H1 (cell line): ENCODE measurements at regions not wholly inside any gene's neighbourhood (a gene's known extent, or its start where the extent isn't known, plus 50 kb on each side); places are given as distances from the start of the nearest gene placed in this dataset.

Source experiments
- BCL11A ChIP-seq, 2 experiments: IDR thresholded peaks; one replicate each; pipeline ENCODE4 v1.6.1; 2011; ENCODE audit warnings: low read depth in 2 of 2, low read length in 2 of 2, mild to moderate bottlenecking in 2 of 2
- CHD1 ChIP-seq: IDR thresholded peaks from 2 replicates; pipeline ENCODE4 v1.6.1; 2012; ENCODE audit warnings: low read depth, low read length, improper control_type of control experiment
- CREB1 ChIP-seq: IDR thresholded peaks from 2 replicates; pipeline ENCODE4 v1.6.1; 2012; ENCODE audit warnings: inconsistent platforms
- FOSL1 ChIP-seq: IDR thresholded peaks from 2 replicates; pipeline ENCODE4 v1.6.1; 2011; ENCODE audit warnings: mild to moderate bottlenecking, low read depth, low read length, moderate library complexity; ENCODE audit not compliant: insufficient read depth
- RFX5 ChIP-seq: IDR thresholded peaks from 2 replicates; pipeline ENCODE4 v1.6.1; 2011; ENCODE audit warnings: low read depth, low read length, improper control_type of control experiment, borderline replicate concordance
- SIN3A ChIP-seq, 2 experiments: IDR thresholded peaks in 1 of 2; conservative IDR thresholded peaks in 1 of 2; 2 replicates each; pipeline ENCODE4 v1.6.1; 2011 to 2012; ENCODE audit warnings: low read length in 2 of 2, improper control_type of control experiment in 1 of 2, low read depth in 1 of 2, mild to moderate bottlenecking in 1 of 2
- TF ChIP-seq, protein P1 (sequence below): IDR thresholded peaks from 2 replicates; pipeline ENCODE4 v1.6.1; 2011; ENCODE audit warnings: low read depth, mild to moderate bottlenecking, low read length; ENCODE audit not compliant: insufficient read depth
- TF ChIP-seq, protein P2 (sequence below), 3 experiments: IDR thresholded peaks; 1 replicate in 2 of 3; 2 replicates in 1 of 3; pipeline versions ENCODE4 v1.5.1 to v1.6.1; 2011; ENCODE audit warnings: low read length in 3 of 3, mild to moderate bottlenecking in 3 of 3, inconsistent platforms in 2 of 3, low read depth in 1 of 3, moderate library complexity in 1 of 3; ENCODE audit not compliant: insufficient read depth in 1 of 3; ENCODE audit errors: control extremely low read depth in 1 of 3

DNA sequence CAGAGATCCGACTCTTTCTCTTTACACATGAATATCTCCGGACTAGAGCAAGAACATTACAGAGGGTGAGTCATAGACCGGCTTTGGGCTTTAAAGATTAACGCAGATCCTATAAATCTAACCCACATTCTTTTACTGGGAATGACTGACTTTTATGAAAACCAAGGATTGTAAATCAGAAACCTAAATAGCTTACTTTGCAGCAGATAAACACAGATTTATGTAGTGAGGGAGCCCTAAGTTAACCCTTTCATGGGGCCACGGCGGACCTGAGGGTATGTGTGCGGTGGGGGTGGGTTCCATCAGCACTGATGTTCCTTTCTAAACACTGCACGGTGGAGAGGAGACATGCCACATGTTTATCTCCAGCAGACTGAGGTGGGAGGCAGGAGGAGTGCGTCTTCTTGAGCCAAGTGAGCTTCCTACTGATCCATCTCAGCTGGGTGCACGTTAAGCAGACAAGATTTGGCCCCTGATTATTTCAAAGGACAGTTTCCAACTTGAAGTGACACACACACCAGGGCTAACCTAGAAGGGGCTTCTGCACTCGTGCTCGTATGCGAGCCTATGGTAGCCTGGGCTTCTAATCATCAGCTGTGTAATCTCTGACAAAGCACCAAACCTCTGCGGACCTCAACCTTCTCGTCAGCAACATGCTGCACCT, 127.6 kb downstream of the WDR11 start (continued):
- TF ChIP-seq RFX5 (no peak), CHD1 (no peak), FOSL1 (no peak), SIN3A (conservative IDR thresholded peaks at IDR 0.05 in 1 of 2, IDR thresholded peaks at IDR 0.05 in 1 of 2; ENCODE audit: low read depth in 1 of 2, low read length in 2 of 2) (no peak), BCL11A (IDR thresholded peaks at IDR 0.05; ENCODE audit: low read depth in 2 of 2, low read length in 2 of 2) (no peak), CREB1 (no peak)
- TF ChIP-seq, protein P1, sequence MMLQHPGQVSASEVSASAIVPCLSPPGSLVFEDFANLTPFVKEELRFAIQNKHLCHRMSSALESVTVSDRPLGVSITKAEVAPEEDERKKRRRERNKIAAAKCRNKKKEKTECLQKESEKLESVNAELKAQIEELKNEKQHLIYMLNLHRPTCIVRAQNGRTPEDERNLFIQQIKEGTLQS = no peak
- TF ChIP-seq, protein P2, sequence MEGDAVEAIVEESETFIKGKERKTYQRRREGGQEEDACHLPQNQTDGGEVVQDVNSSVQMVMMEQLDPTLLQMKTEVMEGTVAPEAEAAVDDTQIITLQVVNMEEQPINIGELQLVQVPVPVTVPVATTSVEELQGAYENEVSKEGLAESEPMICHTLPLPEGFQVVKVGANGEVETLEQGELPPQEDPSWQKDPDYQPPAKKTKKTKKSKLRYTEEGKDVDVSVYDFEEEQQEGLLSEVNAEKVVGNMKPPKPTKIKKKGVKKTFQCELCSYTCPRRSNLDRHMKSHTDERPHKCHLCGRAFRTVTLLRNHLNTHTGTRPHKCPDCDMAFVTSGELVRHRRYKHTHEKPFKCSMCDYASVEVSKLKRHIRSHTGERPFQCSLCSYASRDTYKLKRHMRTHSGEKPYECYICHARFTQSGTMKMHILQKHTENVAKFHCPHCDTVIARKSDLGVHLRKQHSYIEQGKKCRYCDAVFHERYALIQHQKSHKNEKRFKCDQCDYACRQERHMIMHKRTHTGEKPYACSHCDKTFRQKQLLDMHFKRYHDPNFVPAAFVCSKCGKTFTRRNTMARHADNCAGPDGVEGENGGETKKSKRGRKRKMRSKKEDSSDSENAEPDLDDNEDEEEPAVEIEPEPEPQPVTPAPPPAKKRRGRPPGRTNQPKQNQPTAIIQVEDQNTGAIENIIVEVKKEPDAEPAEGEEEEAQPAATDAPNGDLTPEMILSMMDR (IDR thresholded peaks at IDR 0.05; ENCODE audit: control extremely low read depth in 1 of 3, insufficient read depth in 1 of 3, low read depth in 1 of 3, low read length in 3 of 3) = no peak
